GM18520 (cell line): ENCODE measurements at regions not wholly inside any gene's neighbourhood (a gene's known extent, or its start where the extent isn't known, plus 50 kb on each side); places are given as distances from the start of the nearest gene placed in this dataset.
"Not testable (repeated sequence)": the region's sequence is repeated elsewhere in the genome, so short reads cannot be mapped to it uniquely, and the experiment has no call there.

ENCODE experiments used
- ATAC-seq: cut with Tn5 transposase; IDR thresholded peaks from one replicate; pipeline ENCODE4 v1.9.1; 2021; ENCODE audit not compliant: unreplicated experiment

- no peak for ATAC-seq
Observed at GRCh38 chr6:68031054-68031453, 604.0 kb upstream of the ADGRB3 start.

- no peak for ATAC-seq
Observed at GRCh38 chr6:68026483-68026882, 608.6 kb upstream of the ADGRB3 start.

GRCh38 chr6:68025764-68026163 is 609.3 kb upstream of the ADGRB3 start:
- ATAC-seq = no peak

- ATAC-seq = no peak
Observed at GRCh38 chr6:68024570-68025269, 610.4 kb upstream of the ADGRB3 start.

- not testable (repeated sequence) for ATAC-seq
Observed at GRCh38 chr6:68022968-68023367, 612.1 kb upstream of the ADGRB3 start.

- no peak for ATAC-seq
Observed at GRCh38 chr6:68013780-68014515, 621.1 kb upstream of the ADGRB3 start.

- ATAC-seq = no peak
Observed at GRCh38 chr6:68012822-68013221, 622.3 kb upstream of the ADGRB3 start.

- no peak for ATAC-seq
Observed at GRCh38 chr6:68010936-68011335, 624.1 kb upstream of the ADGRB3 start.

GRCh38 chr6:68008445-68008844 is 626.6 kb upstream of the ADGRB3 start:
- no peak for ATAC-seq

- no peak for ATAC-seq
Observed at GRCh38 chr6:68007717-68008116, 627.4 kb upstream of the ADGRB3 start.

GRCh38 chr6:67986694-67987232 is 648.3 kb upstream of the ADGRB3 start:
- no peak for ATAC-seq

GRCh38 chr6:67976486-67976885 is 658.6 kb upstream of the ADGRB3 start:
- ATAC-seq = no peak

GRCh38 chr6:67974931-67975330 is 660.2 kb upstream of the ADGRB3 start:
- ATAC-seq = no peak

- no peak for ATAC-seq
Observed at GRCh38 chr6:67971812-67972211, 663.3 kb upstream of the ADGRB3 start.

GRCh38 chr6:67966830-67967229 is 668.3 kb upstream of the ADGRB3 start:
- no peak for ATAC-seq

- ATAC-seq = no peak
Observed at GRCh38 chr6:67956352-67956751, 678.7 kb upstream of the ADGRB3 start.

GRCh38 chr6:67952948-67953347 is 682.1 kb upstream of the ADGRB3 start:
- ATAC-seq = no peak

GRCh38 chr6:67952121-67952520 is 683.0 kb upstream of the ADGRB3 start:
- ATAC-seq = no peak

GRCh38 chr6:67947762-67948161 is 687.3 kb upstream of the ADGRB3 start:
- not testable (repeated sequence) for ATAC-seq

- ATAC-seq = no peak
Observed at GRCh38 chr6:67935976-67936477, 699.1 kb upstream of the ADGRB3 start.

- no peak for ATAC-seq
Observed at GRCh38 chr6:67933278-67933677, 701.8 kb upstream of the ADGRB3 start.

GRCh38 chr6:67922588-67922987 is 712.5 kb upstream of the ADGRB3 start:
- not testable (repeated sequence) for ATAC-seq
